ENCODE measurements at regions not wholly inside any gene's neighbourhood (a gene's known extent, or its start where the extent isn't known, plus 50 kb on each side); places are given as distances from the start of the nearest gene placed in this dataset.

DNA sequence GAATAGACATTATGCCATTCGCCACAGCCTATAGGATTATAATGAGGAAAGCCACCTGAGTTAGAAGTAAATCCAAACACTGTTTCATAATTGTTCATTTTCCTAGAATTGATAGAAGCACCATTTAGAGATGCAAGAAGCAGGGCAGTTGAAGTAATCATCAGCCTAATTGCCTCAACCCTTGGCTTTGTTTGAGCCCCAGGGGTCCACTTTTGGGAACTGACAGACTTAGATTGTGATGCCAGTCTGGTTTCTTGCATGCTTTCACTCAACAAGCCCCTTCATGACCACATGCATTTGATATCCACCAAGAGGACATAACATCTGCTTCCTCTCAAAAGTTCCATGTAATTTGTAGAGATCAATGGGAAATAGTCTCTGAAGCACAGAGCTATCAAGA is 97.2 kb upstream of the COL8A1 start:
- no peaks in the 10 kb centered on the region for H3K4me1 ChIP-seq
- no peak for DNase-seq (ENCODE audit: low spot score in 2 of 2)
- H3K4me3 ChIP-seq: no peak overlapping the region
- H3K36me3 ChIP-seq: no peaks in the 10 kb centered on the region
- intact Hi-C loops (cut with DNase I; ENCODE audit: low total_unique reads): no loop called here
- no peak overlapping the region for H3K27ac ChIP-seq
- H3K27me3 ChIP-seq: no peaks in the 10 kb centered on the region
- TF ChIP-seq POLR2A (IDR thresholded peaks at IDR 0.05) (no peak), POLR2AphosphoS5 (IDR thresholded peaks at IDR 0.05) (no peak)
- TF ChIP-seq, protein P1, sequence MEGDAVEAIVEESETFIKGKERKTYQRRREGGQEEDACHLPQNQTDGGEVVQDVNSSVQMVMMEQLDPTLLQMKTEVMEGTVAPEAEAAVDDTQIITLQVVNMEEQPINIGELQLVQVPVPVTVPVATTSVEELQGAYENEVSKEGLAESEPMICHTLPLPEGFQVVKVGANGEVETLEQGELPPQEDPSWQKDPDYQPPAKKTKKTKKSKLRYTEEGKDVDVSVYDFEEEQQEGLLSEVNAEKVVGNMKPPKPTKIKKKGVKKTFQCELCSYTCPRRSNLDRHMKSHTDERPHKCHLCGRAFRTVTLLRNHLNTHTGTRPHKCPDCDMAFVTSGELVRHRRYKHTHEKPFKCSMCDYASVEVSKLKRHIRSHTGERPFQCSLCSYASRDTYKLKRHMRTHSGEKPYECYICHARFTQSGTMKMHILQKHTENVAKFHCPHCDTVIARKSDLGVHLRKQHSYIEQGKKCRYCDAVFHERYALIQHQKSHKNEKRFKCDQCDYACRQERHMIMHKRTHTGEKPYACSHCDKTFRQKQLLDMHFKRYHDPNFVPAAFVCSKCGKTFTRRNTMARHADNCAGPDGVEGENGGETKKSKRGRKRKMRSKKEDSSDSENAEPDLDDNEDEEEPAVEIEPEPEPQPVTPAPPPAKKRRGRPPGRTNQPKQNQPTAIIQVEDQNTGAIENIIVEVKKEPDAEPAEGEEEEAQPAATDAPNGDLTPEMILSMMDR (IDR thresholded peaks at IDR 0.05): no peak
- H3K9me3 ChIP-seq: no peaks in the 10 kb centered on the region

DNA sequence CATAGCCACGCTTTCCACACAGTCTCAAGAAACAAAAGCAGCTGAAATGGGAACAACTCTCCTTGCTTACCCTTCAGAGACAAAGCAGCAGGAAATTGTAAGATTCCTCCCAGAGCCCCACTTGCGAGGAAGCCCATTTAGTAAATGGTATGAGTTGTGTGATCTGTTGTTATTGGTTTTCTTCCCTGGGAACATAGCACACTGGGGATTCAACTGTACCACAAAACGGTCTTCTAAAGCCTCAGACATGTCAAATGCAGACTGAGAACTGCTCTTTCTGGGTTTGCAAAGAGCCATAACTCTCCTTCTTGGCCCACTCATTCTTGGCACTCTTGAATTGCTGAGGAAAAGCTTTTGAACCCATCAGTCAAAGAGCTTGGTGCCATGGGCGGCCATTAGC is 101.0 kb upstream of the COL8A1 start:
- H3K27ac ChIP-seq: no peak overlapping the region
- no peaks in the 10 kb centered on the region for H3K27me3 ChIP-seq
- TF ChIP-seq POLR2A (IDR thresholded peaks at IDR 0.05) (no peak), POLR2AphosphoS5 (IDR thresholded peaks at IDR 0.05) (no peak)
- TF ChIP-seq, protein P1 (IDR thresholded peaks at IDR 0.05): no peak
- no peaks in the 10 kb centered on the region for H3K9me3 ChIP-seq
- H3K4me3 ChIP-seq: no peak overlapping the region
- H3K36me3 ChIP-seq: no peaks in the 10 kb centered on the region
- H3K4me1 ChIP-seq: no peaks in the 10 kb centered on the region
- DNase-seq (ENCODE audit: low spot score in 2 of 2): no peak
- intact Hi-C loops (cut with DNase I; ENCODE audit: low total_unique reads): loop anchor here (2.0 kb wide), 1 partner anchor 15 kb away; no protein-coding TSS in a partner anchor

DNA sequence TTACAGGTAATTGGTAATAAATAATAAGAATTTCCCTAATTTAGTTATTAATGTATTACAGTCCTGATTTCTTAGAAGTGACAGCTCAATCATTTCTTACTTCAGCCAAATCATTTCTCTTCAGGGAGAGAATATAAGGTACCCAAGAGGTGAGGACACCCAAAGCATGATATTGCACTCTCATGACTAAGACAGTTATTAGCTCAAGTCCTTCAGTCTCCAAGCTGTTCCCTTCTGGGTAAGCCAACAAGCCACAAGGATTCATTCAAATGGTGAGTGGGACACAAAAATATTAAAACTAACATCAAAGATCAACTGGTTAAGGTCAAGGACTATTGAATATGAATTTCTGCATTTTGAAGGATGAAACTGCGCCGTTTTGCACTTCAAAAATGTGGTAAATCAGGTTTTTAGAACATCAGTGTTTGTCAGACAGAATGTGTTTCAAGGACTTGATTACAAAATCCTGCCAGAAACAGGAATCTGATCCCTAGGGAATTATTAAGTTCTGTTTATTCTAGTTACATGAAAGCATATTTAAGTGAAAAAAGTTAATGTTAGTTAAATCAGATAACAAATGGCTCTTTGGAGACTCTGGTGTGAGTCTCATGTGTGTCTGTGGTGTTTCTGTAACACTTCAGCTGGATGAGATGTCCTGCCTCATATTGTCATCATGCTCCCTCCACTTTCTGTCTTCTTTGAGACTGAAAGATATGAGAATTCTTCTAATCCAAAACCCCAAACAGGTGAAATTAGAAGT is 101.7 kb upstream of the COL8A1 start:
- no peaks in the 10 kb centered on the region for H3K9me3 ChIP-seq
- no peaks in the 10 kb centered on the region for H3K27me3 ChIP-seq
- TF ChIP-seq POLR2AphosphoS5 (IDR thresholded peaks at IDR 0.05) (no peak), POLR2A (IDR thresholded peaks at IDR 0.05) (no peak)
- TF ChIP-seq, protein P1 (IDR thresholded peaks at IDR 0.05): no peak
- no peak for DNase-seq (ENCODE audit: low spot score in 2 of 2)
- intact Hi-C loops (cut with DNase I; ENCODE audit: low total_unique reads): loop anchor here (2.0 kb wide), 1 partner anchor 14 kb away; no protein-coding TSS in a partner anchor
- H3K27ac ChIP-seq: no peak overlapping the region
- H3K4me3 ChIP-seq: no peak overlapping the region
- H3K36me3 ChIP-seq: no peaks in the 10 kb centered on the region
- no peaks in the 10 kb centered on the region for H3K4me1 ChIP-seq

DNA sequence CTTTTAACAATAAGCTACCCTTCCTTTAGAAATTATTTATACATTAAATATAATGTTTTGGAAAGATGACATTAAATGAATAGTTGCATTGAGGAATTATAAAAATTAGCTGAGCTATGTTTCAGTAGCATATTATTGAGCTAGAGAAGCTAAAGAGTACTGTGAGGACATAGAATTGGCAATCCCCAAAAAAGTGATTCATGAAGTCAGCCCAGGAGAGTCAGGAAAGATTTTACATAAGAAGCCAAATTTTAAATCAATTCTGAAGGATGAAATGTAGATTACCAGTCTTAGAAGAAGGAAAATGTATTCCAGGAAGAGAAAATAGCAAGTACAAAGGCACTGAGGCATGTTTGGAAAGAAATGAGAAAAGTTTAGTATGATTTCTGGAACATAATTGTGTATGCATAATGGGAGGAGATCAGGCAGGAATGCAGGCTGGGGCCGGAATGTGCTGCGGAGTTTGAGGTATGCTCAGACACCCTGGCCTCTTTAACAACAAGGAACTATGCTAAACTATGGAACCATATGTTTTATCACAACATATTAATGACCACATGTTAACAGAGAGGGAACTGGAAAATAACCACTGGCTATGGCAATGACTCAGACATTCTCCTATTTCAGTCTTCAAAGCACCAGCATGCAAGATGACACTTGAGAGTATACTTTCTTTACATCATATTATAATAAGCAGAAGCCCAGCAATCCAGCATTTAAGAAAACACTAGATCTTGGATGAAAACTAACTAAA is 103.3 kb upstream of the COL8A1 start:
- H3K4me1 ChIP-seq: no peaks in the 10 kb centered on the region
- TF ChIP-seq POLR2A (IDR thresholded peaks at IDR 0.05) (no peak), POLR2AphosphoS5 (IDR thresholded peaks at IDR 0.05) (no peak)
- TF ChIP-seq, protein P1 (IDR thresholded peaks at IDR 0.05): no peak

DNA sequence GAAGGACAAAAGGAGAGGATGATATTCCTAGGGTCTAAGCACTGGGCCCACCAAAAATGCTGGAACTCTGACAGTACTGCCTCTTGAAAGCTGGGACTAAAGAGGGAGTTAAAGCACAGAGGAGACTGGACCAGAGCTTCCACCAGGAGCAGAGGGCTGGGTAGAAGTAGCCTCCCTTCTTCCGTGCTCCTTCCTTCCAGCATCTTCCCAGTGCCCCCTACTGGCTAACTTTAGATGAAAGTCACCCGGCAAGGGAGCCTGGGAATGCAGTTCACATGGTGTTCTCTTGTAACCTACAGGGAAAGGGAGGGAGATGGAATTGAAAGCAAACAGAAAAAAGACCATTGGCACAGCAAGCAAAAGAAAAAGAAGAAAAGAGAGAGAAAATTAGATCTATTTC is 106.1 kb upstream of the COL8A1 start:
- no peak overlapping the region for H3K4me3 ChIP-seq
- H3K4me1 ChIP-seq: no peaks in the 10 kb centered on the region
- no peak overlapping the region for H3K27ac ChIP-seq
- no peak for DNase-seq (ENCODE audit: low spot score in 2 of 2)
- intact Hi-C loops (cut with DNase I; ENCODE audit: low total_unique reads): no loop called here
- TF ChIP-seq, protein P1 (IDR thresholded peaks at IDR 0.05): no peak
- TF ChIP-seq POLR2A (IDR thresholded peaks at IDR 0.05): no peak
- no peak for TF ChIP-seq POLR2AphosphoS5 (IDR thresholded peaks at IDR 0.05)
- no peaks in the 10 kb centered on the region for H3K36me3 ChIP-seq
- no peaks in the 10 kb centered on the region for H3K9me3 ChIP-seq
- H3K27me3 ChIP-seq: no peaks in the 10 kb centered on the region

More for the DNA sequence above, 103.3 kb upstream of the COL8A1 start:
- no peaks in the 10 kb centered on the region for H3K27me3 ChIP-seq
- H3K4me3 ChIP-seq: no peak overlapping the region
- H3K27ac ChIP-seq: no peak overlapping the region
- no peaks in the 10 kb centered on the region for H3K36me3 ChIP-seq
- intact Hi-C loops (cut with DNase I; ENCODE audit: low total_unique reads): no loop called here
- no peaks in the 10 kb centered on the region for H3K9me3 ChIP-seq
- no peak for DNase-seq (ENCODE audit: low spot score in 2 of 2)
